Type B pancreatic cell (in vitro differentiated cells): ENCODE measurements at regions not wholly inside any gene's neighbourhood (a gene's known extent, or its start where the extent isn't known, plus 50 kb on each side); places are given as distances from the start of the nearest gene placed in this dataset.

Experiments
- DNase-seq: peaks from one replicate; pipeline ENCODE4 v3.0.0; 2021; ENCODE audit warnings: mixed read lengths; ENCODE audit not compliant: unreplicated experiment; ENCODE audit errors: extremely low spot score
- H3K27ac Mint-ChIP-seq: 2 replicates; pipeline ENCODE4 v1.8.0; 2021; ENCODE audit warnings: mild to moderate bottlenecking, mixed read lengths
- H3K27me3 Mint-ChIP-seq: 2 replicates; pipeline ENCODE4 v1.8.0; 2021; ENCODE audit warnings: mixed read lengths
- H3K36me3 Mint-ChIP-seq: 2 replicates; pipeline ENCODE4 v1.8.0; 2021; ENCODE audit warnings: mixed read lengths
- H3K4me1 Mint-ChIP-seq: one replicate; pipeline ENCODE4 v1.8.0; 2021; ENCODE audit warnings: mixed read lengths; ENCODE audit not compliant: unreplicated experiment
- H3K4me3 Mint-ChIP-seq: 2 replicates; pipeline ENCODE4 v1.8.0; 2021; ENCODE audit warnings: mild to moderate bottlenecking, mixed read lengths
- H3K9me3 Mint-ChIP-seq: 2 replicates; pipeline ENCODE4 v1.8.0; 2021; ENCODE audit warnings: mixed read lengths
- TF ChIP-seq, protein P1 (sequence below): fragments of 200-600 bp; sonication (generic); conservative IDR thresholded peaks from 2 replicates; pipeline ENCODE4 v1.5.0; 2021; ENCODE audit warnings: antibody characterized with exemption, mild to moderate bottlenecking

DNA sequence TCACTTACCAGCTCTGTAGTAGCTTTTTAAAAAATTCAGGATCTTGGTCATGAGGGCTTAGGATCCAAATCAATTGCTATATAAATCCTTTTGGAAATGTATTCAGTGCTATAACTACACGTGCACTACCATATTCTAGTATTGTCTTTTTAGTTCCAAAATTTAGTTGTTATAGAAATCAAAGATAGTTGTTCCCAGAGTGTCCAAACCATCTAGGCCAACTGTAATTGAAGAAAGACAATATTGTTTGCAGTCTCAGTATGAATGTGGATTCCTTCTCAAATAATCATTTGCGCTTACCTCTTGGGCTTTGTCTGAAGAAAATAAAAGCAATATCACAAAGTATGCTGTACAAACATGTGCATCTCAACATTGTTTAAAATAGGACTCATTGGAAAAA is 184.1 kb upstream of the EDNRB start:
- no peaks in the 10 kb centered on the region for H3K9me3 Mint-ChIP-seq
- no peaks in the 10 kb centered on the region for H3K4me1 Mint-ChIP-seq
- H3K27me3 Mint-ChIP-seq = no peaks in the 10 kb centered on the region
- no peak overlapping the region for H3K4me3 Mint-ChIP-seq
- H3K27ac Mint-ChIP-seq = no peak overlapping the region
- H3K36me3 Mint-ChIP-seq = no peaks in the 10 kb centered on the region
- no peak for DNase-seq
- TF ChIP-seq, protein P1, sequence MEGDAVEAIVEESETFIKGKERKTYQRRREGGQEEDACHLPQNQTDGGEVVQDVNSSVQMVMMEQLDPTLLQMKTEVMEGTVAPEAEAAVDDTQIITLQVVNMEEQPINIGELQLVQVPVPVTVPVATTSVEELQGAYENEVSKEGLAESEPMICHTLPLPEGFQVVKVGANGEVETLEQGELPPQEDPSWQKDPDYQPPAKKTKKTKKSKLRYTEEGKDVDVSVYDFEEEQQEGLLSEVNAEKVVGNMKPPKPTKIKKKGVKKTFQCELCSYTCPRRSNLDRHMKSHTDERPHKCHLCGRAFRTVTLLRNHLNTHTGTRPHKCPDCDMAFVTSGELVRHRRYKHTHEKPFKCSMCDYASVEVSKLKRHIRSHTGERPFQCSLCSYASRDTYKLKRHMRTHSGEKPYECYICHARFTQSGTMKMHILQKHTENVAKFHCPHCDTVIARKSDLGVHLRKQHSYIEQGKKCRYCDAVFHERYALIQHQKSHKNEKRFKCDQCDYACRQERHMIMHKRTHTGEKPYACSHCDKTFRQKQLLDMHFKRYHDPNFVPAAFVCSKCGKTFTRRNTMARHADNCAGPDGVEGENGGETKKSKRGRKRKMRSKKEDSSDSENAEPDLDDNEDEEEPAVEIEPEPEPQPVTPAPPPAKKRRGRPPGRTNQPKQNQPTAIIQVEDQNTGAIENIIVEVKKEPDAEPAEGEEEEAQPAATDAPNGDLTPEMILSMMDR = no peak

DNA sequence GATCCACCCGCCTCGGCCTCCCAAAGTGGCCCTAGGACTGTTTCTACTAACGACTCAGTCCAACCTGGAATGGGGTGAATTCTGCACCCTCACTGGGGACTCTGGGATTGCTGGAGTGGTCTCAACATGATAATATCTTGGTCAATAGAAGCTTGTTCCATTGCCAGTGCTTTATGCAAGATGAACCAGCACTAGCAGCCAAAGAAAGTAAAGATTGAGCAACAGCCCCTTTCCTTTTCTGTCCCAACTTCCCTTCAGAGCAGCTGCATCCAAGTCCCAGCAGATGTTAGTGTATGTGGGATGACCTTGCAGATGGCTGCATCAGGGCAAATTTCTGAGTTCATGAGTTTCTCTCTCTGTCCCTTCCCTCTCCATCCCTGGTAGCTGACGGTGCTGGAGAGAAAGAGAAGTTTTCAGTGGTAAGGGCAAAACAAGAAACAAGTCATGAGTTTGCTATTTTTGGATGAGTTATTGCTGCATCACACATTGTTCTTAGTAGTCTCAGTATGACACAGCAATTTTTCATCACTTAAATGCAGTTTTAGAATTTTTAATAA is 183.6 kb upstream of the EDNRB start:
- no peaks in the 10 kb centered on the region for H3K27me3 Mint-ChIP-seq
- TF ChIP-seq, protein P1 = no peak
- no peak overlapping the region for H3K27ac Mint-ChIP-seq
- no peak for DNase-seq
- no peaks in the 10 kb centered on the region for H3K4me1 Mint-ChIP-seq
- H3K4me3 Mint-ChIP-seq = no peak overlapping the region
- no peaks in the 10 kb centered on the region for H3K36me3 Mint-ChIP-seq
- no peaks in the 10 kb centered on the region for H3K9me3 Mint-ChIP-seq

DNA sequence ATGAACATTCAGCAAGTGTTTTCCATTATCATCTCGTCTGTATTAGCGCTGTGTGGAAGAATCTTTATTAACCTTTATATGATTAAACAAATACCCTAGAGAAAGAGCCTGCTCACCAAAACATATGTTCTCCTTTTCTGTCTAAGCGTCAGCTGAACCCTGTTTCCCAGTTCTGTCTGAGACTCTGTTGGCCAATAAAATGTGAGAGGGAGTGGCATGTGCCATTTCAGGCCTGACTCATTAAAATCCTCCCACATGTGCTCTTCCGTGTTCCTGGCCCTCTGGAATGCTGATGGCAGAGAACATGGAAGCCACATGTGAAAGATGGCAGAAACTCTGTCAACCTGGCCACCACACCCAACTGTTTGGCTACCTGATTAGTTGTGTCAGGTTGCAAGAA is 181.9 kb upstream of the EDNRB start:
- no peaks in the 10 kb centered on the region for H3K27me3 Mint-ChIP-seq
- no peak for DNase-seq
- no peaks in the 10 kb centered on the region for H3K36me3 Mint-ChIP-seq
- no peaks in the 10 kb centered on the region for H3K9me3 Mint-ChIP-seq
- H3K27ac Mint-ChIP-seq = no peak overlapping the region
- no peak overlapping the region for H3K4me3 Mint-ChIP-seq
- H3K4me1 Mint-ChIP-seq = no peaks in the 10 kb centered on the region
- TF ChIP-seq, protein P1 = no peak

DNA sequence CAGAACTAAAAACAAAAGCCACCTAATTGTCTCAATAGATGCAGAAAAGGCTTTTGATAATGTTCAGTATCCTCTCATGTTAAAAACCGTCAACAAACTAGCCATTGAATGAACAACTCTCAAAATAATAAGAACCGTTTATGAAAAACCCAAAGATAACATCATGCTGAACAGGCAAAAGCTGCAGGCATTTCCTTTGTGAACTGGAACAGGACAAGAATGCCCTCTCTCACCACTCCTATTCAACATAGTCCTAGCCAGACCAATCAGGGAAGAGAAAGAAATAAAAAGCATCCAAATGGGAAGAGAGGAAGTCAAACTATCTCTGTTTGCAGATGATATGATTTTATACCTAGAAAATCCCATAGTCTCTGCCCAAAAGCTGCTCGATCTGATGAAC is 179.6 kb upstream of the EDNRB start:
- TF ChIP-seq, protein P1 = no peak
- H3K27ac Mint-ChIP-seq = no peak overlapping the region
- no peaks in the 10 kb centered on the region for H3K4me1 Mint-ChIP-seq
- H3K36me3 Mint-ChIP-seq = no peaks in the 10 kb centered on the region
- DNase-seq = no peak
- no peaks in the 10 kb centered on the region for H3K27me3 Mint-ChIP-seq
- H3K9me3 Mint-ChIP-seq = no peaks in the 10 kb centered on the region
- H3K4me3 Mint-ChIP-seq = no peak overlapping the region

DNA sequence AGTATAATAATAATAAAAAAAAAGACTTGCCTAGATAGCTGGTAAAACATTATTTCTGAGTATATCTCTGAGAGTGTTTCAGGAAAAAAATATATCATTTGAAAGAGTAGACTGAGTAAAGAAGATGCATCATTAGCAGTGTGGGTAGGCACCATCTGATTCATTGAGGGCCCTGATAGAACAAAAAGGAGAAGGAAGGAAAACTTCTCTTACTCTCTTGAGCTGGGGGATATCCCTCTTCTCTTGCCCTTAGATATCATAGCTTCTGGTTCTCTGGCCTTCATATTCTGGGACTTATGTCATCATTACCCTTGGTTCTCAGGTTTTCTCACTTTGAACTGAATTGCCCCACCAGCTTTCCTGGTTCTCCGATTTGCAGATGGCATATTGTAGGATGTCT is 177.6 kb upstream of the EDNRB start:
- Mint-ChIP-seq H3K9me3 (no peaks in the 10 kb centered on the region), H3K4me3 (no peak overlapping the region), H3K4me1 (no peaks in the 10 kb centered on the region), H3K27ac (no peak overlapping the region), H3K36me3 (no peaks in the 10 kb centered on the region), H3K27me3 (no peaks in the 10 kb centered on the region)
- TF ChIP-seq, protein P1 = no peak
- no peak for DNase-seq
